D721Med (cell line): ENCODE measurements at regions not wholly inside any gene's neighbourhood (a gene's known extent, or its start where the extent isn't known, plus 50 kb on each side); places are given as distances from the start of the nearest gene placed in this dataset.

Experiments
- DNase-seq: peaks from one replicate; pipeline ENCODE4 v3.0.0; 2011; ENCODE audit warnings: low spot score; ENCODE audit not compliant: insufficient read length
- FAIRE-seq: peaks from 2 replicates; lab custom pipeline; 2011; peaks lifted over from hg19 to GRCh38; lab: Jason Lieb, UNC
- CTCF ChIP-seq: IDR thresholded peaks from 2 replicates; pipeline ENCODE4 v1.5.1; 2012; ENCODE audit warnings: mild to moderate bottlenecking, control low read depth; ENCODE audit not compliant: insufficient read depth; ENCODE audit errors: missing control alignments

- DNase-seq (no peak), FAIRE-seq (no peak)
- no peak for TF ChIP-seq CTCF
Measured at GRCh38 chr1:14362331-14362730, 236.2 kb upstream of the KAZN start.

- FAIRE-seq (no peak), DNase-seq (no peak)
- TF ChIP-seq CTCF = no peak
Measured at GRCh38 chr1:14363036-14363590, 235.4 kb upstream of the KAZN start.

- DNase-seq (no peak), FAIRE-seq (no peak)
- TF ChIP-seq CTCF = no peak
Measured at GRCh38 chr1:14363707-14364413, 234.6 kb upstream of the KAZN start.

DNA sequence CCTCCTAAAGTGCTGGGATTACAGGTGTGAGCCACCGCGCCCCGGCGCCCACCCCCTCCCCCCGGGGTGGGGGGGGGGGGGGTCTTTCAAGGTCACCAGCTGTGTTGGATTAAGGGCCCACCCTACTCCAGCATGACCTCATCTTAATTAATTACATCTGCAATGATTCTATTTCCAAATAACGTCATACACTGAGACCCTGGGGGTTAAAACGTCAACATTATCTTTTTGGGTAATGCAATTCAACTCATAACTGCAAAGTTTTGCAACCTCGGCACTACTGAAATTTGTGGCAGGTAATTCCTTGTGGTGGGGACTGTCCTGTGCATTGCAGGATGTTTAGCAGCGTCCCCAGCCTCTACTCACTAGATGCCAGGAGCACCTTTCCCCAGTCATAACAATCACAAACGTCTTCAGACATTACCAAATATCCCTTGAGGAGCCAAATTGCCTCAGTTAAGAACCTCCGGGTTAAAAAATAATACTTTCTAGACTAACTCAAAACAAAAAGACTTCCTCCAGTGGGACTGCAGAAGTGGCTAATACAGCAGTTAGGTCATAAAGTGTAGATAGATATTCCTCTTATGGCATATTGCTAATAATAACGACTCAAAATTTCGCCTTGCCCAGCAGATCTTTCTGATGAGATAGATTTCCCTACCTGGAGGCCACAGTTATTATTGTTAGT lies 233.0 kb upstream of the KAZN start:
- no peak for TF ChIP-seq CTCF
- FAIRE-seq (no peak), DNase-seq (no peak)

DNA sequence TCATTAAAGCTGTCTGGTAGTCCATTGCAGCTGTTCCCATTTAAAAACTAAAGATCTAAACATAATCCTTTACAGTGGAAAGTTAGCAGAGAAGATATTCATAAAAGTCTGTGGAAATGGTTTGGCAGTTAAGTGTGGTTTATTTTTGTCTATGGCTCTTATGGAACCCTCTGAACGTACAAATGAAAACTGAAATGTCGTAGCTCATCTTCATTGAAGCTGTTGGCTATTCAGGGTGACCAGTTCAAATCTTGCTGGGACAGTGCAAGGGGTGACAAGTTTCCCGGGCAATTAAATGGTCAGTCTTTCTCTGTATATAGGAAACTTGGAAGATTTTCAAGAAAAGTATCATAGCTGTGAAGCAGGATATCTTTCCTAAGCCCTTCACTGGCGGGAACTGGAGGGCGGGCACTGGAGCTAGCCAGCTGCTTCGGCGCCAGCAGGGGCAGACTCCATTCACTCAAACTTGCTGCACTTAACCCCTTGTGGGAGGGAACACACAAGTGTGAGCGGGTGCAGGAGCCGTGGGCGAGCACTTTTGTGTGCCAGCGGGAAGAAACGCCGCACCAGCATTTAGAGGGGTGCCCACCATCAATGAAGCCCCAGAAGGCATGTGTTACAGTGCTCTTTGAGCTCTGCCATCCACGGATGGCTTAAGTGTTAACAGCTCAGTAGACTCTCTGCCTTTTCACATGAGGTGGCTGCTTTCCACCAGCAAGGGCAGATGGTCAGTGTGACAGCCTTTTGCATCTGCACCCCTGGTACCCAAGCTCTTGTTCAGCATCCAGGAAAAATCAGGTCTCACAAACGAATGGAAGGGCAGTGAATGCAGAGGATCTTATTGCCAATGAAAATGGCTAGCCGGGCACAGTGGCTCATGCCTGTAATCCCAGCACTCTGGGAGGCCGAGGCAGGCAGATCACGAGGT lies 232.1 kb upstream of the KAZN start:
- FAIRE-seq = no peak
- DNase-seq = no peak

DNA sequence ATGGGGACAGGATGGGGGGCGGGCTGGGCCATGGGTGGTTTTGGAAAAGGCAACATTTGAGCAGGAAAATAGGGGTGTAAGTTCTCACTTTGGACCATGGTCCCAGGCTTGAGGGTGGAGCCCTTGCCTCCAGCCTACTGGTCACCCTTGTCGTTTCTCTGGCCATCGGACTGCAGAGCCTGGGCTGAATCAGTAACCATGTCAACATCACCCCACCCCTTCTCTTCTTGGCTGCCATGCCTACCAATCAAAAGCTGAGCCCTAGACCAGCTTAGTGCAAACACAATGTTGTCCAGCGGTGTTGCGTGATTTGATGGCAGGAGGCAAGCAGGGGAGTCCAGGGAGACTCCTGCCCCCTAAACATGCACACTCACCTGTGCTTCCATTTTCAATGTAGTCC lies 231.0 kb upstream of the KAZN start:
- DNase-seq (no peak), FAIRE-seq (no peak)
- TF ChIP-seq CTCF = no peak

More for the DNA sequence above, 232.1 kb upstream of the KAZN start:
- TF ChIP-seq CTCF = no peak
